ENCODE measurements at regions not wholly inside any gene's neighbourhood (a gene's known extent, or its start where the extent isn't known, plus 50 kb on each side); places are given as distances from the start of the nearest gene placed in this dataset.

- Mint-ChIP-seq H3K4me1 (no peaks in the 10 kb centered on the region), H3K27me3 (ENCODE audit: low read depth) (peaks cover 6% of the 10 kb centered on the region), H3K27ac (ENCODE audit: unreplicated experiment) (no peak overlapping the region), H3K36me3 (ENCODE audit: low read depth) (no peaks in the 10 kb centered on the region), H3K4me3 (no peak overlapping the region), H3K9me3 (no peaks in the 10 kb centered on the region)
- no peak for DNase-seq (ENCODE audit: low read depth, low spot score)
- TF ChIP-seq CTCF (conservative IDR thresholded peaks at IDR 0.05), result no peak
Observed at GRCh38 chr1:170284512-170284911, 138.8 kb downstream of the NTMT2 start.

DNA sequence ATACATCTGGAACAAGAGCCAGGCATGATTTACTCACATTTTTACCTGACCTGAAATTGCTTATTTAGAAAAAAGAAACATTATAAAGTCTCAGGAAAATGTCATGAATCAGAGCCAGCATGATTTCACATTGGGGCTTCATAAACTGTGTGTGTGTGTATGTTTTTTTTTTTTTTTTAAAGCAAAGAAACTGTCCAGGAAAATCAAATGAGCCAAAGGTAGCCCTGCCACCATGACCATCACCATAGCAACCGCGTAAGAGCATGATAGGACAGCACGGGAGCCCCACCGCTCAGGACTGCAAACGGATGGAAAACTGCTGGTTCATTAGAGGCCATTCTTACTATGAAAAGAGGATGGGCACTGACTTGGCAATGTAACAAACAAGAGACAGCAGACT is 139.2 kb downstream of the NTMT2 start:
- Mint-ChIP-seq H3K9me3 (no peaks in the 10 kb centered on the region), H3K36me3 (ENCODE audit: low read depth) (no peaks in the 10 kb centered on the region), H3K4me1 (no peaks in the 10 kb centered on the region), H3K27me3 (ENCODE audit: low read depth) (peaks cover 6% of the 10 kb centered on the region), H3K4me3 (no peak overlapping the region), H3K27ac (ENCODE audit: unreplicated experiment) (no peak overlapping the region)
- no peak for TF ChIP-seq CTCF (conservative IDR thresholded peaks at IDR 0.05)
- DNase-seq (ENCODE audit: low read depth, low spot score), result no peak

DNA sequence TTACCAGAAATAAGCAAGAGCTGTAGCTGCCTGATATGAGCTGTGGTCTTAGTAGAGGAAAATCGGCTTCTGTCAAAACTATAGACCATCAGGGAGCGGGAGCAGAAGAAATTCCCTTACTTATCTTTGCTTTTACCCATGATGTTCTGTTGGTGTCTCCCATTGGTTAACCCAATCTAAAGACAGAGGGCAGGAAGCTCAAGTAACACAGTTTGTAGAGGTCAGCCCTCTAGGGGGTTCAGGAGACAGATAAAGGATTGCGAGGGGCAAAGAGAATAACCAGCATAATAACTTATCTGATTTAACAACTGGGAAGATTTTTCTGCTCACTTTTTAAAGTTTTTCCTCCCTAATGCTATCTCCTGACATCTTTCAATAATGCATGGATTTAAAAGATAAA is 142.4 kb downstream of the NTMT2 start:
- H3K4me3 Mint-ChIP-seq, result no peak overlapping the region
- H3K4me1 Mint-ChIP-seq, result no peaks in the 10 kb centered on the region
- no peak overlapping the region for H3K27ac Mint-ChIP-seq (ENCODE audit: unreplicated experiment)
- peaks cover 6% of the 10 kb centered on the region for H3K27me3 Mint-ChIP-seq (ENCODE audit: low read depth)
- no peak for DNase-seq (ENCODE audit: low read depth, low spot score)
- no peaks in the 10 kb centered on the region for H3K9me3 Mint-ChIP-seq
- no peak for TF ChIP-seq CTCF (conservative IDR thresholded peaks at IDR 0.05)
- H3K36me3 Mint-ChIP-seq (ENCODE audit: low read depth), result no peaks in the 10 kb centered on the region

DNA sequence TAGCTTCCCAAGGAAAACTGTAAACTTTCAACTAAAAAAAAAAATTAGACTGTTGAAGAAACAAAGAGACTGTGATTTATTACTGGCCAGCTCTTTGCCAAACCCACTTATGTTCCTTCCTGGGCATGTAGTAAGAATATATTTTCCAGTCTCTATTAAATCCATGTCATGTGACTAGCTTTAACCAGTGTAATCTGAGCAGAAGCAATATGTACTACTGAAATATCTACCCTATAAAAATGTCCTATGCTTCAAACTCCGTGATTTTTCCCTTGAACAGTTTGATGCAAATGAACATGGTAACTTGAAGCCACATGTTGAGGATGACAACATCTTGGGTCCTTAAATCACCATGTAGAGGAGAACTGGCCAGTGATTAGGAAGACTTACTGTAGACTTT is 144.5 kb downstream of the NTMT2 start:
- no peaks in the 10 kb centered on the region for H3K9me3 Mint-ChIP-seq
- H3K27me3 Mint-ChIP-seq (ENCODE audit: low read depth), result peaks cover 6% of the 10 kb centered on the region
- H3K27ac Mint-ChIP-seq (ENCODE audit: unreplicated experiment), result no peak overlapping the region
- no peak overlapping the region for H3K4me3 Mint-ChIP-seq
- no peak for TF ChIP-seq CTCF (conservative IDR thresholded peaks at IDR 0.05)
- H3K4me1 Mint-ChIP-seq, result no peaks in the 10 kb centered on the region
- no peaks in the 10 kb centered on the region for H3K36me3 Mint-ChIP-seq (ENCODE audit: low read depth)
- no peak for DNase-seq (ENCODE audit: low read depth, low spot score)

DNA sequence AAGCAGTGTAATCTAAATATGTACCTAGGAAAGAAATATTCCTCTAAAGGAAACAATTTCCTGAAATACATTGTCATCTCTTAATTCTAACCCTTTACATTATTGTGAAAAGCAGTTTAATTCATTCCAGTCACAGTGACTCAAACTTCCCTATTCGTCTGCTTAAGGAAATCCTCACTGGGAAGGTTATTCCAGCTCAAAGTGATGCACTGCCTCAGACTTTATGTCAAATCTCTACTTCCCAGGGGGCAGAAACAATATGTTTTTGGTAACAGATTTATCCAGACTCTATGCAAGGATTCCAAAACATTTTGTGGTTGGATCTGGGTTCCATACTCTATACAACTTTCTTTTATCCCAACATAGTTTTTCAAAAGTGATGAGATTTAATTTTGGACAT is 145.2 kb downstream of the NTMT2 start:
- DNase-seq (ENCODE audit: low read depth, low spot score), result no peak
- H3K27me3 Mint-ChIP-seq (ENCODE audit: low read depth), result peaks cover 6% of the 10 kb centered on the region
- no peak for TF ChIP-seq CTCF (conservative IDR thresholded peaks at IDR 0.05)
- no peaks in the 10 kb centered on the region for H3K36me3 Mint-ChIP-seq (ENCODE audit: low read depth)
- no peak overlapping the region for H3K4me3 Mint-ChIP-seq
- no peak overlapping the region for H3K27ac Mint-ChIP-seq (ENCODE audit: unreplicated experiment)
- no peaks in the 10 kb centered on the region for H3K4me1 Mint-ChIP-seq
- H3K9me3 Mint-ChIP-seq, result no peaks in the 10 kb centered on the region

DNA sequence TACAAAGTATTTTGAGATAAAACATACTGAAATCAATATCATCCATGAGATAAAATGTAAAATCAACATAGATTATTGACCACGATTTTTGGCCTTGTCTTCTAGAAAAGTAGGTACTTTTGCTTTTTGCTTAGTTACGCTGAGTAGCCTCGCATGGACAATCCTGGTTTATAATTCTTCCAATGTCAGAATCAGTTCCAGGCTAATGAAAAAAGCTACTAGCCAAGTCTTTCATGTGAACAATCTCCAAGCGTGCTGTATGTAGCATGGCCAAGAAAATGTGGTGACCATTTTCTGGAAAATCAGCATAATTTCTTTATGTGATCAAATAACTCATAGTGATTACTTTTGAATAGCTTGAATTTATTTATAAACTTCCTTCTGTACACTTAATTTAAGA is 145.8 kb downstream of the NTMT2 start:
- TF ChIP-seq CTCF (conservative IDR thresholded peaks at IDR 0.05), result no peak
- Mint-ChIP-seq H3K27ac (ENCODE audit: unreplicated experiment) (no peak overlapping the region), H3K4me3 (no peak overlapping the region), H3K36me3 (ENCODE audit: low read depth) (no peaks in the 10 kb centered on the region), H3K27me3 (ENCODE audit: low read depth) (peaks cover 6% of the 10 kb centered on the region), H3K4me1 (no peaks in the 10 kb centered on the region), H3K9me3 (no peaks in the 10 kb centered on the region)
- DNase-seq (ENCODE audit: low read depth, low spot score), result no peak

Data from neural crest cell (in vitro differentiated cells).